SK-N-SH (cell line): ENCODE measurements at regions not wholly inside any gene's neighbourhood (a gene's known extent, or its start where the extent isn't known, plus 50 kb on each side); places are given as distances from the start of the nearest gene placed in this dataset.

ENCODE experiments used
- CTCF ChIA-PET: fragments of 300-600, 350-600 bp; formaldehyde crosslinking; extraction: SDS; loops from one replicate; lab custom pipeline; 2021; lab: Yijun Ruan, JAX
- POLR2A ChIA-PET: fragments of 350-600 bp; sonication (Branson Sonifier 250); formaldehyde crosslinking; extraction: SDS; loops from one replicate; lab custom pipeline; 2020; ENCODE audit warnings: antibody characterized with exemption, inconsistent platforms; lab: Yijun Ruan, JAX
- DNase-seq: peaks from one replicate; pipeline ENCODE4 v3.0.0; 2012
- H2AFZ ChIP-seq: fragments of 200-600 bp; sonication (generic); 2 replicates; pipeline ENCODE4 v1.8.1; 2016; ENCODE audit warnings: antibody characterized with exemption, mild to moderate bottlenecking, low read depth
- H3F3A ChIP-seq: fragments of 200-600 bp; sonication (generic); replicated peaks from 2 replicates; pipeline ENCODE3; 2016; ENCODE audit warnings: antibody characterized with exemption, mild to moderate bottlenecking; ENCODE audit not compliant: insufficient read depth
- H3K27ac ChIP-seq, 2 experiments: fragments of 200-500 bp in 1 of 2; fragments of 200-600 bp in 1 of 2; sonication (Bioruptor generic) in 1 of 2; sonication (generic), shearing (Covaris generic) in 1 of 2; 2 replicates each; pipeline versions ENCODE4 v1.5.1 to v1.6.1; 2014 to 2016; ENCODE audit warnings: low read depth in 2 of 2, inconsistent platforms in 1 of 2, low read length in 1 of 2, mild to moderate bottlenecking in 1 of 2, mixed read lengths in 1 of 2
- H3K27me3 ChIP-seq: fragments of 200-600 bp; sonication (generic), shearing (Covaris generic); 2 replicates; pipeline ENCODE4 v1.6.1; 2016; ENCODE audit warnings: mixed run types; ENCODE audit not compliant: insufficient read depth
- H3K36me3 ChIP-seq, 2 experiments: fragments of 200-500 bp in 1 of 2; fragments of 200-600 bp in 1 of 2; sonication (Bioruptor generic) in 1 of 2; sonication (generic) in 1 of 2; replicated peaks in 1 of 2; 2 replicates each; pipeline versions ENCODE3 to v1.5.1; 2014 to 2016; ENCODE audit warnings: low read length in 1 of 2, mild to moderate bottlenecking in 1 of 2; ENCODE audit not compliant: insufficient read depth in 2 of 2, control insufficient read depth in 1 of 2
- H3K4me1 ChIP-seq, 2 experiments: fragments of 200-500 bp in 1 of 2; fragments of 200-600 bp in 1 of 2; sonication (Bioruptor generic) in 1 of 2; sonication (generic), shearing (Covaris generic) in 1 of 2; 2 replicates each; pipeline versions ENCODE4 v1.5.1 to v1.6.1; 2014 to 2016; ENCODE audit warnings: low read depth in 1 of 2, low read length in 1 of 2, mixed run types in 1 of 2; ENCODE audit not compliant: insufficient read depth in 2 of 2, control insufficient read depth in 1 of 2
- H3K4me2 ChIP-seq: fragments of 200-600 bp; sonication (generic), shearing (Covaris generic); 2 replicates; pipeline ENCODE4 v1.6.1; 2017; ENCODE audit warnings: mixed run types
- H3K4me3 ChIP-seq, 2 experiments: fragments of 200-500 bp in 1 of 2; fragments of 200-600 bp in 1 of 2; sonication (Bioruptor generic) in 1 of 2; sonication (generic), shearing (Covaris generic) in 1 of 2; 2 replicates each; pipeline versions ENCODE4 v1.5.1 to v1.8.1; 2014 to 2016; ENCODE audit warnings: low read depth in 2 of 2, inconsistent platforms in 1 of 2, low read length in 1 of 2, mild to moderate bottlenecking in 1 of 2, mixed read lengths in 1 of 2, moderate library complexity in 1 of 2
- H3K79me2 ChIP-seq: fragments of 200-600 bp; sonication (generic); 2 replicates; pipeline ENCODE4 v1.8.1; 2017; ENCODE audit warnings: mild to moderate bottlenecking; ENCODE audit not compliant: insufficient read depth
- H3K9ac ChIP-seq: fragments of 200-600 bp; sonication (generic); 2 replicates; pipeline ENCODE4 v1.6.1; 2017; ENCODE audit warnings: mixed run types
- H3K9me2 ChIP-seq: fragments of 200-600 bp; sonication (generic); 2 replicates; pipeline ENCODE4 v1.6.1; 2017; ENCODE audit warnings: mixed run types
- H3K9me3 ChIP-seq: fragments of 200-600 bp; sonication (generic); 2 replicates; pipeline ENCODE4 v1.6.1; 2017; ENCODE audit warnings: mixed run types, mild to moderate bottlenecking, moderate library complexity
- H4K20me1 ChIP-seq: fragments of 200-600 bp; sonication (generic); 2 replicates; pipeline ENCODE4 v1.6.1; 2017; ENCODE audit warnings: mild to moderate bottlenecking, mixed run types; ENCODE audit not compliant: insufficient read depth
- CTCF ChIP-seq: fragments of 200-600 bp; sonication (generic); IDR thresholded peaks from 2 replicates; pipeline ENCODE4 v1.6.1; 2017; ENCODE audit warnings: antibody characterized with exemption, mild to moderate bottlenecking, moderate library complexity
- ELF1 ChIP-seq: IDR thresholded peaks from 2 replicates; pipeline ENCODE4 v1.4.0; 2012
- EP300 ChIP-seq, 2 experiments: IDR thresholded peaks; 2 replicates each; pipeline versions ENCODE4 v1.4.0 to v1.6.1; 2012; ENCODE audit warnings: borderline replicate concordance in 1 of 2, low read depth in 1 of 2, low read length in 1 of 2
- EZH2phosphoT487 ChIP-seq: fragments of 200-600 bp; sonication (generic); IDR thresholded peaks from 2 replicates; pipeline ENCODE4 v1.6.1; 2017; ENCODE audit warnings: low read depth, mixed run types, mild to moderate bottlenecking, antibody characterized with exemption, moderate library complexity, borderline replicate concordance
- FOXJ3 ChIP-seq: sonication (generic); formaldehyde crosslinking; IDR thresholded peaks from 2 replicates; pipeline ENCODE4 v1.5.1; 2020; ENCODE audit warnings: mild to moderate bottlenecking, missing genetic modification reagents
- FOXM1 ChIP-seq: IDR thresholded peaks from 2 replicates; pipeline ENCODE4 v1.4.0; 2012; ENCODE audit warnings: low read depth, mild to moderate bottlenecking
- MEF2A ChIP-seq: IDR thresholded peaks from 2 replicates; pipeline ENCODE4 v1.4.0; 2012; ENCODE audit warnings: low read depth, borderline replicate concordance
- RAD21 ChIP-seq: IDR thresholded peaks from 2 replicates; pipeline ENCODE4 v1.6.1; 2012; ENCODE audit warnings: mild to moderate bottlenecking, low read length
- RCOR1 ChIP-seq: fragments of 150-350 bp; IDR thresholded peaks from 2 replicates; pipeline ENCODE4 v1.6.1; 2017; ENCODE audit warnings: antibody characterized with exemption, low read length
- RXRA ChIP-seq: IDR thresholded peaks from 2 replicates; pipeline ENCODE4 v1.4.0; 2012; ENCODE audit warnings: low read depth, mild to moderate bottlenecking, borderline replicate concordance
- SIN3A ChIP-seq: IDR thresholded peaks from 2 replicates; pipeline ENCODE4 v1.6.1; 2012; ENCODE audit warnings: low read depth, mild to moderate bottlenecking, low read length, moderate library complexity, borderline replicate concordance
- SMC3 ChIP-seq: IDR thresholded peaks from 2 replicates; pipeline ENCODE4 v1.6.1; 2012; ENCODE audit warnings: low read depth, low read length, improper control_type of control experiment
- TAF1 ChIP-seq: IDR thresholded peaks from 2 replicates; pipeline ENCODE4 v1.6.1; 2012; ENCODE audit warnings: low read depth, mild to moderate bottlenecking, low read length, moderate library complexity, borderline replicate concordance
- TCF12 ChIP-seq: IDR thresholded peaks from 2 replicates; pipeline ENCODE4 v1.4.0; 2012
- TEAD4 ChIP-seq: IDR thresholded peaks from 2 replicates; pipeline ENCODE4 v1.4.0; 2012; ENCODE audit warnings: mild to moderate bottlenecking, borderline replicate concordance; ENCODE audit not compliant: insufficient read depth
- USF2 ChIP-seq: fragments of 150-350 bp; IDR thresholded peaks from 2 replicates; pipeline ENCODE4 v1.6.1; 2017; ENCODE audit warnings: antibody characterized with exemption, low read length, low read depth, borderline replicate concordance
- WGBS: methylation state at CpG from one replicate; pipeline ENCODE4 v1.1.6; 2017; ENCODE audit warnings: low lambda C conversion rate; 5-methylcytosine and 5-hydroxymethylcytosine counted together
- TF ChIP-seq, protein P1 (sequence below): fragments of 150-350 bp; IDR thresholded peaks from 2 replicates; pipeline ENCODE4 v1.6.1; 2016; ENCODE audit warnings: mild to moderate bottlenecking, low read depth, low read length
- TF ChIP-seq, protein P2 (sequence below): IDR thresholded peaks from 2 replicates; pipeline ENCODE4 v1.4.0; 2012; ENCODE audit warnings: low read depth, borderline replicate concordance

GRCh38 chr12:126069549-126070165 is 1004.4 kb downstream of the AACS start:
- H3K27me3 ChIP-seq = no peaks in the 10 kb centered on the region
- 11% methylated on average over 4 of the region's 4 CpGs for WGBS
- no peaks in the 10 kb centered on the region for H3F3A ChIP-seq
- ChIA-PET CTCF (interaction anchor here (0.9 to 3.3 kb wide), 5 partner anchors 9 to 678 kb away, joined by 3 to 27 read pairs (median 10); no protein-coding TSS in a partner anchor), POLR2A (no interaction called here)
- no peak overlapping the region for H3K4me3 ChIP-seq
- DNase-seq = peak; percentile 20
- TF ChIP-seq CTCF = peak; percentile 71
- TF ChIP-seq TCF12 = peak; percentile 19; the same call in 1 of the 2 replicates
- TF ChIP-seq RAD21 = peak; percentile 79
- TF ChIP-seq FOXM1 = no peak
- TF ChIP-seq FOXJ3 (CRISPR knock-in tag) = no peak
- TF ChIP-seq MEF2A = no peak
- TF ChIP-seq RXRA = 0 out of 2 replicates have a peak, but pooled peaks have one; percentile 19
- no peak for TF ChIP-seq USF2
- peak; percentile 59 for TF ChIP-seq SMC3
- TF ChIP-seq SIN3A = no peak
- no peaks in the 10 kb centered on the region for H3K79me2 ChIP-seq
- H3K4me1 ChIP-seq = no peaks in the 10 kb centered on the region
- no peaks in the 10 kb centered on the region for H3K9me3 ChIP-seq
- H3K27ac ChIP-seq = no peak overlapping the region
- H3K9me2 ChIP-seq = no peaks in the 10 kb centered on the region
- no peak overlapping the region for H3K4me2 ChIP-seq
- H3K36me3 ChIP-seq = no peaks in the 10 kb centered on the region
- H4K20me1 ChIP-seq = no peaks in the 10 kb centered on the region
- H3K9ac ChIP-seq = no peak overlapping the region
- H2AFZ ChIP-seq = no peak overlapping the region

- Histone ChIP-seq H4K20me1 (no peaks in the 10 kb centered on the region), H3K27me3 (no peaks in the 10 kb centered on the region), H2AFZ (no peak overlapping the region), H3K79me2 (no peaks in the 10 kb centered on the region), H3K27ac (no peak overlapping the region), H3K9ac (no peak overlapping the region), H3F3A (no peaks in the 10 kb centered on the region), H3K36me3 (no peaks in the 10 kb centered on the region), H3K9me3 (no peaks in the 10 kb centered on the region), H3K4me2 (no peak overlapping the region), H3K4me1 (no peaks in the 10 kb centered on the region), H3K9me2 (no peaks in the 10 kb centered on the region), H3K4me3 (no peak overlapping the region)
- DNase-seq = no peak
- ChIA-PET POLR2A (no interaction called here), CTCF (no interaction called here)
- 55% methylated on average over 1 of the region's 1 CpG for WGBS
- TF ChIP-seq EZH2phosphoT487 = no peak
- TF ChIP-seq RCOR1 = no peak
- TF ChIP-seq EP300 (IDR thresholded peaks at IDR 0.05; ENCODE audit: borderline replicate concordance in 1 of 2, low read depth in 1 of 2, low read length in 1 of 2) = no peak
- no peak for TF ChIP-seq TEAD4
- TF ChIP-seq MEF2A = no peak
- no peak for TF ChIP-seq USF2
- no peak for TF ChIP-seq ELF1
- TF ChIP-seq, protein P1, sequence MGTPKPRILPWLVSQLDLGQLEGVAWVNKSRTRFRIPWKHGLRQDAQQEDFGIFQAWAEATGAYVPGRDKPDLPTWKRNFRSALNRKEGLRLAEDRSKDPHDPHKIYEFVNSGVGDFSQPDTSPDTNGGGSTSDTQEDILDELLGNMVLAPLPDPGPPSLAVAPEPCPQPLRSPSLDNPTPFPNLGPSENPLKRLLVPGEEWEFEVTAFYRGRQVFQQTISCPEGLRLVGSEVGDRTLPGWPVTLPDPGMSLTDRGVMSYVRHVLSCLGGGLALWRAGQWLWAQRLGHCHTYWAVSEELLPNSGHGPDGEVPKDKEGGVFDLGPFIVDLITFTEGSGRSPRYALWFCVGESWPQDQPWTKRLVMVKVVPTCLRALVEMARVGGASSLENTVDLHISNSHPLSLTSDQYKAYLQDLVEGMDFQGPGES = no peak
- TF ChIP-seq, protein P2, sequence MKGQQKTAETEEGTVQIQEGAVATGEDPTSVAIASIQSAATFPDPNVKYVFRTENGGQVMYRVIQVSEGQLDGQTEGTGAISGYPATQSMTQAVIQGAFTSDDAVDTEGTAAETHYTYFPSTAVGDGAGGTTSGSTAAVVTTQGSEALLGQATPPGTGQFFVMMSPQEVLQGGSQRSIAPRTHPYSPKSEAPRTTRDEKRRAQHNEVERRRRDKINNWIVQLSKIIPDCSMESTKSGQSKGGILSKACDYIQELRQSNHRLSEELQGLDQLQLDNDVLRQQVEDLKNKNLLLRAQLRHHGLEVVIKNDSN = no peak
- TF ChIP-seq TAF1 = no peak
Observed at GRCh38 chr12:126076515-126076914, 1011.3 kb downstream of the AACS start.
